ENCODE measurements at regions not wholly inside any gene's neighbourhood (a gene's known extent, or its start where the extent isn't known, plus 50 kb on each side); places are given as distances from the start of the nearest gene placed in this dataset.

DNA sequence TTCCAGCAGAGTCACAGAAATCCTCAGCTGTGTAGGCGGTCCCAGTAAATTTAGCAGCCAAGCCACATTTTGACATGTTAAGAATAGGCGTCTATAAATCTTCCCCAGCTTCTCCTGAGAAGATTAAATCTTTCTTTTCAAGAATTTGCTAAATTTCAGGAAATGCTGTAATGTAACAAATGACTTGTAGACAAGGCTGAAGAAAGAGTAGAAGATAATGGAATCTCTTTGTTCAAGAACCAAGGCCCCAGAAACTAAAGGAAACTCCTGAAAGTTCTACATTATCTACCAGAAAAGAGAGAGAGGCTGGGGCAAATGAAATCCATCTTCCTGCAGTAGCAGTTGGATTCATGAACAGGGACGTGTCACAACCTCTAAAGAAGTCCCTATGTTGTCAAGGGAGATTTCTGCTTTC lies 760.3 kb downstream of the NOVA1 start:
- no peaks in the 10 kb centered on the region for H3K79me2 ChIP-seq
- H3K9me3 ChIP-seq (ENCODE audit: control insufficient read depth, low read length) = no peaks in the 10 kb centered on the region
- H3K27me3 ChIP-seq (ENCODE audit: control insufficient read depth, insufficient read depth, low read length) = no peaks in the 10 kb centered on the region
- H3K4me3 ChIP-seq (ENCODE audit: low read depth, low read length) = no peak overlapping the region
- no peaks in the 10 kb centered on the region for H3K36me3 ChIP-seq (ENCODE audit: control insufficient read depth, insufficient read depth, low read length)
- TF ChIP-seq, protein P1, sequence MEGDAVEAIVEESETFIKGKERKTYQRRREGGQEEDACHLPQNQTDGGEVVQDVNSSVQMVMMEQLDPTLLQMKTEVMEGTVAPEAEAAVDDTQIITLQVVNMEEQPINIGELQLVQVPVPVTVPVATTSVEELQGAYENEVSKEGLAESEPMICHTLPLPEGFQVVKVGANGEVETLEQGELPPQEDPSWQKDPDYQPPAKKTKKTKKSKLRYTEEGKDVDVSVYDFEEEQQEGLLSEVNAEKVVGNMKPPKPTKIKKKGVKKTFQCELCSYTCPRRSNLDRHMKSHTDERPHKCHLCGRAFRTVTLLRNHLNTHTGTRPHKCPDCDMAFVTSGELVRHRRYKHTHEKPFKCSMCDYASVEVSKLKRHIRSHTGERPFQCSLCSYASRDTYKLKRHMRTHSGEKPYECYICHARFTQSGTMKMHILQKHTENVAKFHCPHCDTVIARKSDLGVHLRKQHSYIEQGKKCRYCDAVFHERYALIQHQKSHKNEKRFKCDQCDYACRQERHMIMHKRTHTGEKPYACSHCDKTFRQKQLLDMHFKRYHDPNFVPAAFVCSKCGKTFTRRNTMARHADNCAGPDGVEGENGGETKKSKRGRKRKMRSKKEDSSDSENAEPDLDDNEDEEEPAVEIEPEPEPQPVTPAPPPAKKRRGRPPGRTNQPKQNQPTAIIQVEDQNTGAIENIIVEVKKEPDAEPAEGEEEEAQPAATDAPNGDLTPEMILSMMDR (IDR thresholded peaks at IDR 0.05) = no peak
- no peak overlapping the region for H3K27ac ChIP-seq
- H3K9ac ChIP-seq = no peak overlapping the region
- no peak overlapping the region for H2AFZ ChIP-seq
- H3K4me1 ChIP-seq = no peaks in the 10 kb centered on the region
- H3K4me2 ChIP-seq (ENCODE audit: low read length) = no peak overlapping the region

DNA sequence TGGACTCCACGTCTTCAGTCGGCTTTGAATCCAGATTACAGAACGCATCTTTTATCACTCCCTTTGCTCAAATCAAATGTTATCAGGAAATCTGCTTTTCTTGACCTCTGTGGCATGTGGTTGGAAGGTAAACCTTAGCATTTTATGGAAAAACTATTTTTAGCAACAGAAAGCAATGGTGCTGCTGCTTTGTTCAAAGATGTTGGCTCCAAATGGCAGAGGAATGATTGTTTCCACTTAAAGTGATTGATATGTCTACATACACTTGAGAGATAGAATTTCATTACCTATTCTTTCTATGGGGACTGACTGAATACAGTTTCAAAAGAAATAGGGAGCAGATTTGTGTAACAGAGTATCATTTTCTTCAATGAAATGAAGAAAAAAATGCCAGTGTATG lies 761.2 kb downstream of the NOVA1 start:
- H3K4me3 ChIP-seq (ENCODE audit: low read depth, low read length) = no peak overlapping the region

DNA sequence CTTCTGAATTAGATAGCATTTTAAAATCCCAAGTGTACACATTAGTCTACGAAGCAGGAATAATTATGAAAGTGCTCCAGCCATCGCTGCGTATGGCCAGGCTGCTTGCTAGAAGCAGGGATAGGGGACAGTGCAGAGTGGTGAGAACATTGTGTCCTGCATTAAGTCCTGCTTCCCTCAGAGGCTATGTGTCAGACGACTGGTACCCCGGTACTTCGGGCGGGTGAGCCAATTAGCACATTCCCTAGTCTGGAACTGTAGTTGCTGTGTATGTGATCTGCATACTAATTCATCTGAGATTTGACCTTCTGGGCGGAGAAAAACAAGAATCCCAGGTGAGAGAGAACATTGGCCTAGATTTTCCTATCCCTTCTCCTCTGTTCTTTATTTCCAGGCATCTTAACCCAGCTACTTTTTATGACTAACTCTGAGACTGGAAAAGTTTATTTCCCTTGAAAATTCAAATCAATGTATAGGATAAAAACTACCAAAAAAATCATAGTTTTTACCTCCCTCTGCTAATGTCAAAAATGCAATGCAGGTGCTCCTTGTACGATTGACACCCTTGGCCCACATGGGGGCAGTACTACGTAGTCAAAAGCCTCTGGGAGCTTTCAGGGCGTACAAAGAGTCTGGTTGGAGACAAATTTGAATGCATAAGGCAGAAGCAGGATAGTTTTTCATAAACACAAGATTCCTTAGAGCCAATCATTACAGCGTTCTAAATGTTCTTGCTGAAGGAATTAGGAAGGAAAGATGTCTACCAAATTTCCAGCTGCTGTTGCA lies 764.3 kb downstream of the NOVA1 start:
- Histone ChIP-seq H3K79me2 (no peaks in the 10 kb centered on the region), H3K4me2 (ENCODE audit: low read length) (no peak overlapping the region), H3K9me3 (ENCODE audit: control insufficient read depth, low read length) (no peaks in the 10 kb centered on the region), H3K9ac (no peak overlapping the region), H2AFZ (no peak overlapping the region), H3K36me3 (ENCODE audit: control insufficient read depth, insufficient read depth, low read length) (no peaks in the 10 kb centered on the region), H3K4me1 (no peaks in the 10 kb centered on the region), H3K27ac (no peak overlapping the region), H3K27me3 (ENCODE audit: control insufficient read depth, insufficient read depth, low read length) (no peaks in the 10 kb centered on the region), H3K4me3 (ENCODE audit: low read depth, low read length) (no peak overlapping the region)
- TF ChIP-seq, protein P1 (IDR thresholded peaks at IDR 0.05) = no peak

More for the DNA sequence above, 761.2 kb downstream of the NOVA1 start:
- Histone ChIP-seq H3K36me3 (ENCODE audit: control insufficient read depth, insufficient read depth, low read length) (no peaks in the 10 kb centered on the region), H3K9ac (no peak overlapping the region), H3K27ac (no peak overlapping the region), H3K27me3 (ENCODE audit: control insufficient read depth, insufficient read depth, low read length) (no peaks in the 10 kb centered on the region), H3K4me1 (no peaks in the 10 kb centered on the region), H3K79me2 (no peaks in the 10 kb centered on the region), H2AFZ (no peak overlapping the region), H3K4me2 (ENCODE audit: low read length) (no peak overlapping the region), H3K9me3 (ENCODE audit: control insufficient read depth, low read length) (no peaks in the 10 kb centered on the region)
- TF ChIP-seq, protein P1 (IDR thresholded peaks at IDR 0.05) = no peak

DNA sequence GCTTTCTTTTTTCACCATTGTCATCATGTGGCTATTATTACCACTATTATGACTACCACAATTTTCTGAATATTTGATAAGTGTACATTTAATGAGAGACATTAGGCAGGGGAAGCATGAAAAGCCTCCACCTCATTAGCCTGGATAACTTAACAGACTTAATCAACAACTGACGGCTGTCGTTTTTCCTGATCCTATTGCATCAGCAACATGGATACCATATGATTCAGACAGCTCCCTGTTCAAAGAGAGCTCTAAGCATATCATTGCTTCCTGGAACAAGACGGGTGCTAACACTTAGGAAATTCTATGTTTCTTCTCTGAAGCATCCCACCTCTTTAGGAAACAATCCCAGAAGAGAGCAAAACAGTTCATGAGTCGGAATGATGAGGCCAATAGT lies 765.2 kb downstream of the NOVA1 start:
- H2AFZ ChIP-seq = no peak overlapping the region
- H3K4me2 ChIP-seq (ENCODE audit: low read length) = no peak overlapping the region
- no peak overlapping the region for H3K9ac ChIP-seq
- H3K9me3 ChIP-seq (ENCODE audit: control insufficient read depth, low read length) = no peaks in the 10 kb centered on the region
- TF ChIP-seq, protein P1 (IDR thresholded peaks at IDR 0.05) = no peak
- H3K27ac ChIP-seq = no peak overlapping the region
- no peak overlapping the region for H3K4me3 ChIP-seq (ENCODE audit: low read depth, low read length)
- H3K36me3 ChIP-seq (ENCODE audit: control insufficient read depth, insufficient read depth, low read length) = no peaks in the 10 kb centered on the region
- H3K4me1 ChIP-seq = no peaks in the 10 kb centered on the region
- no peaks in the 10 kb centered on the region for H3K79me2 ChIP-seq
- H3K27me3 ChIP-seq (ENCODE audit: control insufficient read depth, insufficient read depth, low read length) = no peaks in the 10 kb centered on the region

DNA sequence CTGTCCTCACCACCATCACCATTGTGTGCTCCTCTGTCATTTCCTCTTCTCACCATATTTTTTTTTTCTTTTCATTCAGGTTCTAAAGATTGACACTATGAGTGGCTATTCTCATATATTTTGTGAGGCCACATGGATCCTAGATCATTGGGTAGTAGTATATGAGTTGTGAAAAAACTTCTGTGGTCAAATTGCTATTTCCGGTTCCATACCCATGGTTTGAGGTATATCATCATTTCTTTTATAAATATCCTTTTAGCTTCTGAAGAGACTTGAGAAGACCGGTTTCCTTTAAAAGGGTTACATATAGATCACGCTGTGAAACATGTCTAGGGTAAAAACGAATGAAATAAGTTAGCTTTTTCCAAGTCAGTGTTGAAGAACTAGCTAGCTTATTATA lies 769.3 kb downstream of the NOVA1 start:
- TF ChIP-seq, protein P1 (IDR thresholded peaks at IDR 0.05) = no peak
- no peak overlapping the region for H3K4me2 ChIP-seq (ENCODE audit: low read length)
- H3K36me3 ChIP-seq (ENCODE audit: control insufficient read depth, insufficient read depth, low read length) = no peaks in the 10 kb centered on the region
- H3K9me3 ChIP-seq (ENCODE audit: control insufficient read depth, low read length) = no peaks in the 10 kb centered on the region
- H3K4me3 ChIP-seq (ENCODE audit: low read depth, low read length) = no peak overlapping the region
- H3K79me2 ChIP-seq = no peaks in the 10 kb centered on the region
- no peak overlapping the region for H3K27ac ChIP-seq
- H3K27me3 ChIP-seq (ENCODE audit: control insufficient read depth, insufficient read depth, low read length) = no peaks in the 10 kb centered on the region
- H2AFZ ChIP-seq = no peak overlapping the region
- no peaks in the 10 kb centered on the region for H3K4me1 ChIP-seq
- no peak overlapping the region for H3K9ac ChIP-seq
